Activated T-cell treated with anti-CD3 and anti-CD28 coated beads, Interleukin-2, amount 50 U/mL, for 24 hours (primary cell): ENCODE measurements at regions not wholly inside any gene's neighbourhood (a gene's known extent, or its start where the extent isn't known, plus 50 kb on each side); places are given as distances from the start of the nearest gene placed in this dataset.

ENCODE experiments used
- DNase-seq: peaks from one replicate; pipeline ENCODE4 v3.0.0-alpha.2; 2020
- H3K27ac Mint-ChIP-seq: 2 replicates; pipeline ENCODE4 v1.8.0; 2020; ENCODE audit warnings: mild to moderate bottlenecking, mixed read lengths
- H3K27me3 Mint-ChIP-seq: 2 replicates; pipeline ENCODE4 v1.8.0; 2020; ENCODE audit warnings: mixed read lengths
- H3K36me3 Mint-ChIP-seq: 2 replicates; pipeline ENCODE4 v1.8.0; 2020; ENCODE audit warnings: low read depth, mixed read lengths
- H3K4me1 Mint-ChIP-seq: 2 replicates; pipeline ENCODE4 v1.8.0; 2020; ENCODE audit warnings: low read depth, mixed read lengths
- H3K4me3 Mint-ChIP-seq: 2 replicates; pipeline ENCODE4 v1.8.0; 2020; ENCODE audit warnings: mild to moderate bottlenecking, moderate library complexity, mixed read lengths
- H3K9me3 Mint-ChIP-seq: 2 replicates; pipeline ENCODE4 v1.8.0; 2020; ENCODE audit warnings: mixed read lengths

DNA sequence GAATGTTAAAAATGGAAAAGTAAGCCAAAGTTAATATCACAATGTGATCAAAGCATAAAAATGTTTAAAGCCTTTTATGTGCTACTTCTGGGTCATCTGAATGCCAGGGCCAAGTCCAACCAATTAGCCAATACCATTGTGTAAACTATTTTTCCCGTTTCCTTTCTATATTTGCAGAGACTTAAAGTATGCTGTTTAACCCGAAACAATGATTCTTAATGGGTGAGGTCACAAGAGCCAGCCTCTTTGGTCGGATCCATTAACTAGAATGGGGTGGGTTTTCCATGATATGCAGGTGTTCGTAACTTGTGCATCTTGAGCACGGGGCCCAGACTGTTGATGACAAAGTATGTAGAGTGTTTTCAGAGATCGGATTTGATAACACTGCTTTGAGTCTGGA is 111.3 kb upstream of the IGFBP3 start:
- Mint-ChIP-seq H3K4me3 (no peak overlapping the region), H3K4me1 (no peaks in the 10 kb centered on the region)
- no peak for DNase-seq

DNA sequence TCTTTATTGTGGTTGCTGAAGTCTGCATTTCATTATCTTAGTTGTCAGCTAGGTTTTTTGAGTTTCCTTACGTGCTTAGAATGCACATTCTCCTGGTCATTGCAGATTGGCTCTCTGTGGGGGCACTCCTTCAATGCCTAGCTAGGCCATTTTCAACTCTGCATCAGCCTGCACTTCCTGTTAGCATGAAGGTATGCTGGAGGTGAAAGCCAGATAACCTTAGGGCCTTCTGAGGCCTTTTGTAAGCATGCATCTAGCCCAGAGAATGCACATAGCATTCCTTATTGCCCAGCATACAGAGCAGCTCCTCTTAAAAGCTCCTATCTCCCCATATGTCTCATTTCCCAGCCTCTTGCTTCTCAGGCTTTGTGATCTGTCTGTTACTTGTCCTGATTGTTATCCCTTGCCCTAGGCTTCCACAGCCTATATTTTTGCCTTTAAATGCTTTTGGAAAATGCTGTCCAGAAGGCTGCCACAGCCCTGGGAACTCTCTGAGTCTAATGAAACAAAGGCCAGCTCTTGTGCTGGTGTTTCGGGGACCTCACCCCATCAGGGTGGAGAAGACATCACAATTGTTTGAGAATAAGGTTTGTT is 108.1 kb upstream of the IGFBP3 start:
- DNase-seq: no peak
- no peaks in the 10 kb centered on the region for H3K4me1 Mint-ChIP-seq
- no peak overlapping the region for H3K27ac Mint-ChIP-seq
- H3K36me3 Mint-ChIP-seq: no peaks in the 10 kb centered on the region
- H3K4me3 Mint-ChIP-seq: no peak overlapping the region
- no peaks in the 10 kb centered on the region for H3K9me3 Mint-ChIP-seq
- H3K27me3 Mint-ChIP-seq: no peaks in the 10 kb centered on the region

More for the DNA sequence above, 111.3 kb upstream of the IGFBP3 start:
- Mint-ChIP-seq H3K9me3 (no peaks in the 10 kb centered on the region), H3K27me3 (no peaks in the 10 kb centered on the region), H3K27ac (no peak overlapping the region), H3K36me3 (no peaks in the 10 kb centered on the region)

DNA sequence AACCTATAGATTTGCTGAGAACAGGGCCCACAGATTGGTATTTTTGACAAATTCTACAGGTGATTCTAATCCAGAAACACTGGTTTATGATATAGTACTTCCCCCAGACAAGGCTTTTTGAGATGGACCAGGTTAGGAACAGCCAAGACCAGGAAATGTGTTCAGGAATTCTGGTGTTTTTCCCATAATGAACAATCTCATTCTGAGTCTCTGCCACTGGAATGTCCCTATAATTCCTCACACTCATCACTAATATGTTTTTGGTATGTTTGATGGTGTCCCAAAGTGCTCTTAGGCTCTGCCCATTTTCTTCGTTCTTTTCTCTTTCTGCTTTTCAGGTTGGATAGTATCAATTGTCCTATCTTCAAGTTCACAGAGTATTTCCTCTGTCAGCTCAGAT is 107.2 kb upstream of the IGFBP3 start:
- H3K36me3 Mint-ChIP-seq: no peaks in the 10 kb centered on the region
- no peaks in the 10 kb centered on the region for H3K9me3 Mint-ChIP-seq
- no peak overlapping the region for H3K27ac Mint-ChIP-seq
- H3K27me3 Mint-ChIP-seq: no peaks in the 10 kb centered on the region
- no peak for DNase-seq
- no peak overlapping the region for H3K4me3 Mint-ChIP-seq
- H3K4me1 Mint-ChIP-seq: no peaks in the 10 kb centered on the region

- Mint-ChIP-seq H3K36me3 (no peaks in the 10 kb centered on the region), H3K4me3 (no peak overlapping the region), H3K27ac (no peak overlapping the region), H3K9me3 (no peaks in the 10 kb centered on the region), H3K27me3 (no peaks in the 10 kb centered on the region), H3K4me1 (no peaks in the 10 kb centered on the region)
- DNase-seq: no peak
These were observed 105.7 kb upstream of the IGFBP3 start for GRCh38 chr7:46026741-46027140.

DNA sequence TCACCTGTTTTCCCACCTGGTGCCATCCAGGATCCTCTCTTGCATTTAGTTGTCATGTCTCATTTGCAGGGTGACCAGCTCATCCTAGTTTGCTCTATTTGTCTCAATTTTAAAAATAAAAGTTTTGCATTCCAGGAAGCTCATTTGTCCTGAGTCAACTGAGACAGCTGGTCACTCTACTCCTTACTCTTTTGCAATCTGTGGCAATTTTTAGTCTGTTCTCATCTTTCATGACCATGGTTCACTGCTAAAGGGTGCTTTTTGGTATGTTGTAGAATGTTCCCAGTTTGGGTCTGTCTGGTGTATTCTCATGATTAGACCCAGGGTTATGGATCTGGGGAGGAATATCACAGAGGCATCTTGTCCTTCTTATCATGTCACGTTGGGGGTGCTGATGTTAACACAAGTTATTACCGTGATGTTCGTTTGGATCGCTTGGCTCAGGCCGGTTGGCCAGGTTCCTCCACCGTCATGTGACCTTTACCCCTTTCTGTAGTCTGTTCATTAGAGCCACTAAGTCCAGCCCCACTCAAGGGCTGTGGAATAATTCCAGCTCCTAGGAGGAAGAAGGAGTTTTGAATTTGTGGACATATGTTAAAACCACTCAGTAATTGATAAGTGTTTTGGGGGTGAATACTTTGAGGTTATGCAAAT is 103.3 kb upstream of the IGFBP3 start:
- no peak overlapping the region for H3K4me3 Mint-ChIP-seq

GRCh38 chr7:46022397-46022796 is 101.3 kb upstream of the IGFBP3 start:
- DNase-seq: no peak
- Mint-ChIP-seq H3K4me1 (no peaks in the 10 kb centered on the region), H3K4me3 (no peak overlapping the region), H3K27ac (no peak overlapping the region), H3K36me3 (no peaks in the 10 kb centered on the region), H3K9me3 (peaks cover 13% of the 10 kb centered on the region), H3K27me3 (no peaks in the 10 kb centered on the region)

More for the DNA sequence above, 103.3 kb upstream of the IGFBP3 start:
- Mint-ChIP-seq H3K9me3 (no peaks in the 10 kb centered on the region), H3K27ac (no peak overlapping the region), H3K36me3 (no peaks in the 10 kb centered on the region), H3K4me1 (no peaks in the 10 kb centered on the region), H3K27me3 (no peaks in the 10 kb centered on the region)
- DNase-seq: no peak

GRCh38 chr7:46015107-46015868 is 94.2 kb upstream of the IGFBP3 start:
- Mint-ChIP-seq H3K4me3 (no peak overlapping the region), H3K27ac (no peak overlapping the region), H3K36me3 (no peaks in the 10 kb centered on the region), H3K4me1 (no peaks in the 10 kb centered on the region), H3K27me3 (no peaks in the 10 kb centered on the region), H3K9me3 (peaks cover 18% of the 10 kb centered on the region)
- no peak for DNase-seq

DNA sequence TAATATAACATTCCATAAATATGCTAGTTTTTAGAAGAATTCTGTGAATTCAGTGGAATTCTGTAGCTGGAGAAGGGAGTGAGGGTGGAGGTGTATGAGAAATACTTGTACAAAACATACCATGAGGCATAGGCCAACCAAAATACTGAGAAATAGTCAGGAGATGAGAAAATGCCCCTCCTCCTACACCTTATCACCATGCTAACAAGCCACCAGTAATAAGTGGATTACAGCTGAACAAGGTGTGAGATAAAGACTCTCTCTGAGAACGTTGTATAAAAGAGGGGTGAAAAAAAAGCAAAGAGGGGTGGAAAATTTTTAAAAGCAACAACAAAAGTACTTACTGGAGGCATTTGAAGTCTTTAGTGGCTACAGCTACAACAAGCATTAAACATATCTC is 90.4 kb upstream of the IGFBP3 start:
- Mint-ChIP-seq H3K9me3 (peaks cover 2% of the 10 kb centered on the region), H3K36me3 (no peaks in the 10 kb centered on the region), H3K4me1 (no peaks in the 10 kb centered on the region), H3K27ac (no peak overlapping the region), H3K27me3 (no peaks in the 10 kb centered on the region), H3K4me3 (no peak overlapping the region)
- no peak for DNase-seq

GRCh38 chr7:46011059-46011458 is 90.0 kb upstream of the IGFBP3 start:
- DNase-seq: no peak
- Mint-ChIP-seq H3K27ac (no peak overlapping the region), H3K9me3 (peaks cover 2% of the 10 kb centered on the region), H3K4me3 (no peak overlapping the region), H3K4me1 (no peaks in the 10 kb centered on the region), H3K36me3 (no peaks in the 10 kb centered on the region), H3K27me3 (no peaks in the 10 kb centered on the region)

DNA sequence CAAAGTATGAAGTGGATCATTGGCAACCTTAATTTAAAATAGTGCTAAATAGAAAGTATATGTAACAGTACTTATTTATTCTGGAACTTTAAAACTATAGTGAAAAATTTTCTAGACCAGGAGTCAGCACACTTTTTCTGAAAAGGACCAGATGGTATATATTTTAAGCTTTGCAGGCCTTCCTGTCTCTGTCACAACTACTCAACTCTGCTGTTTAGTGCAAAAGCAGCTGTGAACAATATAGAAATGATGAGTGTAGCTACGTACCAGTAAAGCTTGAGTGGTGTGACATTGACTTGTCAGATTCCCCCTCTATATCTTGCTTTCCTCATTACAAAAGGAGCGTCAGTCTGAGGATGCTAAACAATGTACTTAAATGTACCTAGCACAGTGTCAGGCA is 88.1 kb upstream of the IGFBP3 start:
- no peaks in the 10 kb centered on the region for H3K4me1 Mint-ChIP-seq
- DNase-seq: no peak
- no peak overlapping the region for H3K4me3 Mint-ChIP-seq
- no peak overlapping the region for H3K27ac Mint-ChIP-seq
- no peaks in the 10 kb centered on the region for H3K36me3 Mint-ChIP-seq
- H3K27me3 Mint-ChIP-seq: no peaks in the 10 kb centered on the region
- peaks cover 6% of the 10 kb centered on the region for H3K9me3 Mint-ChIP-seq

DNA sequence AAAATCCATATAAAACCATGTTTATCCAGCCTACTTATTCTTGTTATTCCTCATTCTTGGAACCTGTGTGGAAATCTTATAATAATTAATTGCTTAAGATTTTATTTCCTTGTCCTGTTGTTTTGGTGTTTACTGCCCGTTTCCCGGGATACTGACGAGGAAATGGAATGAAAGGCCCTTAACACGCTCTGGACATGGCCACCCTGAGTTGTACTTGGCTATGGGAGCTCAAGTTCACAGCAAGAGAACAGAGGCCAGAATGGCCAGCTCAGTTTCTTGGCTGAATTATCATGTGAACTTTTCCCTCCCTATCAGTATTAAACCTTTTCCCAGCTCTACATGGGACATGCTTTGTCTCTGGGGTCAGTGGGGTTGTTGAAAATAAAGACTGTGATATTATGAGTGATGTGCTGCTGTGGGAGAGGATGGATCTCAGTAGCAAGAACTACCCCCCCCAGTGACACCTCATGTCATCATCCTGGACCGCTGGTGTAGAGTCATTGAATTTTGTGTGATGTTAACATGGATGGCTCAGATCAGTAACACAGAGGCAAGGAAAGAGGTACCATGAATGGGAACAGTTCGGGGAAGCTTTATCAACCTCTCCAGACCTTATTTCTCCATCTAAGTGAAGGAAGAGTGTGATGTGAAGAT is 87.0 kb upstream of the IGFBP3 start:
- peaks cover 14% of the 10 kb centered on the region for H3K9me3 Mint-ChIP-seq
- H3K4me3 Mint-ChIP-seq: no peak overlapping the region
- no peaks in the 10 kb centered on the region for H3K36me3 Mint-ChIP-seq
- no peak overlapping the region for H3K27ac Mint-ChIP-seq
- H3K27me3 Mint-ChIP-seq: no peaks in the 10 kb centered on the region
- H3K4me1 Mint-ChIP-seq: no peaks in the 10 kb centered on the region
- no peak for DNase-seq

GRCh38 chr7:46007194-46007593 is 86.1 kb upstream of the IGFBP3 start:
- DNase-seq: no peak
- H3K36me3 Mint-ChIP-seq: no peaks in the 10 kb centered on the region
- no peaks in the 10 kb centered on the region for H3K27me3 Mint-ChIP-seq
- H3K9me3 Mint-ChIP-seq: peaks cover 20% of the 10 kb centered on the region
- H3K4me1 Mint-ChIP-seq: no peaks in the 10 kb centered on the region
- H3K4me3 Mint-ChIP-seq: no peak overlapping the region
- no peak overlapping the region for H3K27ac Mint-ChIP-seq

DNA sequence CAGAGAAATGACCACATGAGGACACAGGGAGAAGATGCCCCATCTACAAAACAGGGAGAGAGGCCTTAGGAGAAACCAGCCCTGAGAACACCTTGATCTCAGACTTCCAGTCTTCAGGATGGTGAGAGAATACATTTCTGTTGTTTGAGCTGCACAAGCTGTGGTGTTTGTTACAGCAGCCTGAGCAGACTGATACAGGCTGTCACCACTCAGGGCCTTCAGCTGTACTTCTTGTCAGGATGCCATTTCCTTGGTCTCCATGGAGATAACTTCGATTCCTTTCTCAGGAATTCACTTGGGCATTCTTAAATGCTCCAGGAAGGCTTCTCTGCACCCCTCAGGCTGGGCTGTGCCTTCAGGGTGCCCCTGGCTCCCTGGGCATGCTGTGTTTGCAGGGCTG is 85.7 kb upstream of the IGFBP3 start:
- Mint-ChIP-seq H3K9me3 (peaks cover 23% of the 10 kb centered on the region), H3K36me3 (no peaks in the 10 kb centered on the region), H3K4me1 (no peaks in the 10 kb centered on the region), H3K4me3 (no peak overlapping the region), H3K27me3 (no peaks in the 10 kb centered on the region), H3K27ac (no peak overlapping the region)
- no peak for DNase-seq

- H3K4me1 Mint-ChIP-seq: no peaks in the 10 kb centered on the region
- no peak overlapping the region for H3K27ac Mint-ChIP-seq
- no peaks in the 10 kb centered on the region for H3K36me3 Mint-ChIP-seq
- DNase-seq: no peak
- H3K4me3 Mint-ChIP-seq: no peak overlapping the region
- no peaks in the 10 kb centered on the region for H3K27me3 Mint-ChIP-seq
- peaks cover 26% of the 10 kb centered on the region for H3K9me3 Mint-ChIP-seq
These were observed 85.1 kb upstream of the IGFBP3 start for GRCh38 chr7:46006212-46006611.

DNA sequence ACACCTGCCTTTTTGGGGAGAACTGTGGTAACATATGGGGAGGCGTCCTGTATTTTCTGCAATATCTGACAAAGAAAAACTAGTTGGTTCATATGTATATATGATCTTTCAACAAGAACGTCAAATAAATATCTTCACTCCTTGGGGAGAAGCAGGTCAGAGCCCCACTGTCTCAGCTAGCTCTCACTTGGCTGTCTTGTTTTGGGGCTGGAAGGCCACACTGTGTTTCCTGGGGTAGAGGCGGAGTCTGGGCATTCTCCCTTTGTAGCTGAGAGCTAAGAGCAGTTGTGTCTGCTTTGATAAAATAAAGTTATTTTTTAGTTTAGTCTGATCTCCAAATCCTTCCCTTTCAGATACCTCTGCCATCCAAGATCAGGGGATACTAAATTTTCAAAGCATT is 83.9 kb upstream of the IGFBP3 start:
- DNase-seq: no peak
- peaks cover 2% of the 10 kb centered on the region for H3K36me3 Mint-ChIP-seq
- H3K9me3 Mint-ChIP-seq: peaks cover 28% of the 10 kb centered on the region
- H3K4me3 Mint-ChIP-seq: no peak overlapping the region
- no peaks in the 10 kb centered on the region for H3K27me3 Mint-ChIP-seq
- H3K27ac Mint-ChIP-seq: no peak overlapping the region
- no peaks in the 10 kb centered on the region for H3K4me1 Mint-ChIP-seq
